ENCODE measurements at regions not wholly inside any gene's neighbourhood (a gene's known extent, or its start where the extent isn't known, plus 50 kb on each side); places are given as distances from the start of the nearest gene placed in this dataset.

DNA sequence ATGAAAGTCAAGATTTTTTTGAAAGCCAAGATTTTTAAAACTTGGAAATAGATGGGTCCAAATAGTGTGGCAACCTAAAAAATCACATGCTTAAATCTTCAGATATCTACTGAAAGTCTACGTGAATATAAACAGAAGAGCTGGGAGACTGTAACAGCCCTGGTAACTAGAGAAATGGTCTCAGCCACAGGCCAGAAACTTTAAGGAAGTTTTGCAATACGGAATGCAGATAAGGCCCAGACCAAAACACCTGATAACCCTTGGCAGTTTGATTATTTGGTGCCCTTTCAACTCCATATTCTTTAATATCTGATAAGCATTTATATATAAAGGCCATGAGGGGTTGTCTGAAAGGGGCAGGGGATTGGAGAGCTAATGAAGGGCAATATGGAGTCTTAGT is 537.3 kb upstream of the TGFBR2 start:
- no peak overlapping the region for H3K4me3 Mint-ChIP-seq
- DNase-seq, result no peak
- H3K27me3 Mint-ChIP-seq, result no peaks in the 10 kb centered on the region
- ATAC-seq, result no peak
- H3K9me3 Mint-ChIP-seq (ENCODE audit: low read depth), result no peaks in the 10 kb centered on the region
- CTCF ChIA-PET, result no interaction called here
- H3K4me1 Mint-ChIP-seq, result no peaks in the 10 kb centered on the region
- H3K36me3 Mint-ChIP-seq, result no peaks in the 10 kb centered on the region
- H3K27ac Mint-ChIP-seq, result no peak overlapping the region

DNA sequence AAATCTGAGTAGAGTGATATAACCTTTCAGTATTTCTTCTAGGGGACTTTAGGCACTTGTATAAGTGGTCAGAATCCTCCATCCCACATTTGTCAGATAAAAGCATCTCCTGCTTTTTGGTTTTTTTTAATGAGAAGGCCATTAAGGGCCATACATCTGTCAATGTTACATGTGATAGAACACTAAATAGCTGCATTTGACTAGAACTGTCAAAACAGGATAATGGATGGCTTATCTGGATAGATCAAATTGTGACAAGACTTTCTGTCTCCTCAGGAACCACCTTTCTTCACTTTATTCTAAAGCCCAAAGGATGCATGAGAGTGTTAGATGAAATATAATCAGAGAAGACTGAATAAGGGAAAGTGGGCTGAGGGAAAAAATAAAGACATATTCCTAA is 533.4 kb upstream of the TGFBR2 start:
- CTCF ChIA-PET, result no interaction called here
- ATAC-seq (no peak), DNase-seq (no peak)

GRCh38 chr3:30073622-30074021 is 532.8 kb upstream of the TGFBR2 start:
- CTCF ChIA-PET, result no interaction called here
- Mint-ChIP-seq H3K27me3 (no peaks in the 10 kb centered on the region), H3K4me3 (no peak overlapping the region), H3K36me3 (no peaks in the 10 kb centered on the region), H3K4me1 (peaks cover 2% of the 10 kb centered on the region), H3K9me3 (ENCODE audit: low read depth) (no peaks in the 10 kb centered on the region), H3K27ac (no peak overlapping the region)
- no peak for ATAC-seq
- no peak for DNase-seq

More for the DNA sequence above, 533.4 kb upstream of the TGFBR2 start:
- Mint-ChIP-seq H3K36me3 (no peaks in the 10 kb centered on the region), H3K9me3 (ENCODE audit: low read depth) (no peaks in the 10 kb centered on the region), H3K4me3 (no peak overlapping the region), H3K27me3 (no peaks in the 10 kb centered on the region), H3K4me1 (peaks cover 2% of the 10 kb centered on the region), H3K27ac (no peak overlapping the region)

- Mint-ChIP-seq H3K27ac (no peak overlapping the region), H3K36me3 (no peaks in the 10 kb centered on the region), H3K27me3 (no peaks in the 10 kb centered on the region), H3K4me3 (no peak overlapping the region), H3K4me1 (peaks cover 2% of the 10 kb centered on the region), H3K9me3 (ENCODE audit: low read depth) (no peaks in the 10 kb centered on the region)
- no peak for ATAC-seq
- DNase-seq, result no peak
- CTCF ChIA-PET, result no interaction called here
Observed at GRCh38 chr3:30075514-30075913, 530.9 kb upstream of the TGFBR2 start.

DNA sequence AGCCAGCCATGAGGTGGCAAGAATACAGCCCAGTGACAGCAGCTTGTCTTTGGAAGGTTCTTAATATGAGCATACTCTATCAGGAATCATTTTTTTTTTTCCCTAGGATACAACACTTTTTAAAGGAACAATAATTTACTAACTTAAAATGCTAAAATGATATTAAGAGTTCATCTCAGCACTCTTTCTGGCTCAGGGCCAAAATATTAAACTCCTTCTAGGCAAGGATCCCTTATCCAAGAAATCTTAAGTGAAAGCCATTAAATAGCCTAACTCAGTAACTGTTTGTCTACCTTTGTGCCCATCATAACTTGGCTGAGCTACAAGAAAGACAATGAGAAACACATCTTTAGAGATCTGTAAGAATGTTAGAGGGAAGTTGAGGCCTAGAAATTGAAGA is 529.5 kb upstream of the TGFBR2 start:
- CTCF ChIA-PET, result no interaction called here
- no peak for ATAC-seq
- Mint-ChIP-seq H3K36me3 (no peaks in the 10 kb centered on the region), H3K27me3 (no peaks in the 10 kb centered on the region), H3K27ac (no peak overlapping the region), H3K4me1 (peaks cover 2% of the 10 kb centered on the region), H3K4me3 (no peak overlapping the region), H3K9me3 (ENCODE audit: low read depth) (no peaks in the 10 kb centered on the region)
- DNase-seq, result no peak

- ATAC-seq (no peak), DNase-seq (no peak)
- Mint-ChIP-seq H3K9me3 (ENCODE audit: low read depth) (no peaks in the 10 kb centered on the region), H3K4me3 (no peak overlapping the region), H3K27ac (no peak overlapping the region), H3K27me3 (no peaks in the 10 kb centered on the region), H3K36me3 (no peaks in the 10 kb centered on the region), H3K4me1 (peaks cover 2% of the 10 kb centered on the region)
- CTCF ChIA-PET, result no interaction called here
Observed at GRCh38 chr3:30077746-30078145, 528.7 kb upstream of the TGFBR2 start.

DNA sequence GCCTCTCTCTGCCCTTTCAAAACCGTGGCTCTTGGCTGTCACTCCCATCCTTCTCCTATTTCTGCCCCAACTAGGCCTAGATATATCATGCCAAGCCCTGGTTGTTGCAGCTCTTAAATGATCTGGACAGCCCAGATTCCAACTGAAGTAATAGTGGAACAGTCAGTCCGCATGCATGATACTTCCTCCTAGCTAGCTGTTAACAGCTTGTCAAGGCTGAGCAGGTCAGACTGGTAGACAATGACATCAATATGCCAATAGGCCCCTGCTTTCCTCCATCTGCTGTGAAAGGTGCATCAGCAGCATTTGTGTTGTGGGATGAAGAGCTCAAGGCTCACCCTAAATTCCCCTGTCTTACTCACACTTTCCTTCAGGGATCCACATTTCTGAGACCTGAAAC is 527.7 kb upstream of the TGFBR2 start:
- DNase-seq (no peak), ATAC-seq (no peak)
- no peak overlapping the region for H3K27ac Mint-ChIP-seq
- CTCF ChIA-PET, result interaction anchor here (0.8 kb wide), 1 partner anchor 121 kb away, joined by 3 read pairs; no protein-coding TSS in a partner anchor
- no peaks in the 10 kb centered on the region for H3K27me3 Mint-ChIP-seq
- H3K4me1 Mint-ChIP-seq, result peaks cover 2% of the 10 kb centered on the region
- H3K9me3 Mint-ChIP-seq (ENCODE audit: low read depth), result no peaks in the 10 kb centered on the region
- H3K36me3 Mint-ChIP-seq, result no peaks in the 10 kb centered on the region
- H3K4me3 Mint-ChIP-seq, result no peak overlapping the region

DNA sequence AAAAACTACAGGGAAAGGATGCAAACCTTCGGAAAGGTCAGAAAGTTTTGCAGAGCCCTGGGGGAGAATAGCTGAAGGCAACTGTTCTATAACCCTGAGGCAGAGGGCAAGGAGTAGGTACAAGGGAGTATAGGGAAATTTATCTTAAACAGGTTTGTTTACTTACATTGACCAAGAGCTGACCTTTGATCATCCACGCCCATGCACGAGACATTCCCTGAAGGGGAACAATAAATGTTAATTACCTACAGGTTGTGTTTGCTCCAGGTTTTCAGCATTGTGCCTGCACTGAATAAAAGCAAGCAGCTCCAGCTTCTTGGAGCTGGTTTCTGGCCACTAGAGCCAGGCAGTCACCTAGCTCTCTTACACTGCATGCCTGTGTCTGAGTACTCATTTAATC is 524.5 kb upstream of the TGFBR2 start:
- Mint-ChIP-seq H3K27me3 (peaks cover 11% of the 10 kb centered on the region), H3K9me3 (ENCODE audit: low read depth) (no peaks in the 10 kb centered on the region), H3K27ac (no peak overlapping the region), H3K36me3 (no peaks in the 10 kb centered on the region), H3K4me3 (no peak overlapping the region), H3K4me1 (no peaks in the 10 kb centered on the region)
- DNase-seq (no peak), ATAC-seq (no peak)
- CTCF ChIA-PET, result interaction anchor here (0.8 to 1.0 kb wide), 2 partner anchors 116 to 117 kb away, joined by 3 read pairs; no protein-coding TSS in a partner anchor

GRCh38 chr3:30082652-30083051 is 523.7 kb upstream of the TGFBR2 start:
- Mint-ChIP-seq H3K36me3 (no peaks in the 10 kb centered on the region), H3K27ac (no peak overlapping the region), H3K4me3 (no peak overlapping the region), H3K27me3 (peaks cover 11% of the 10 kb centered on the region), H3K4me1 (no peaks in the 10 kb centered on the region), H3K9me3 (ENCODE audit: low read depth) (no peaks in the 10 kb centered on the region)
- no peak for DNase-seq
- CTCF ChIA-PET, result no interaction called here
- no peak for ATAC-seq

GRCh38 chr3:30083315-30083714 is 523.1 kb upstream of the TGFBR2 start:
- Mint-ChIP-seq H3K36me3 (no peaks in the 10 kb centered on the region), H3K9me3 (ENCODE audit: low read depth) (no peaks in the 10 kb centered on the region), H3K4me1 (no peaks in the 10 kb centered on the region), H3K4me3 (no peak overlapping the region), H3K27ac (no peak overlapping the region), H3K27me3 (peaks cover 11% of the 10 kb centered on the region)
- CTCF ChIA-PET, result no interaction called here
- ATAC-seq (no peak), DNase-seq (no peak)

GRCh38 chr3:30084316-30084715 is 522.1 kb upstream of the TGFBR2 start:
- DNase-seq (no peak), ATAC-seq (no peak)
- H3K9me3 Mint-ChIP-seq (ENCODE audit: low read depth), result no peaks in the 10 kb centered on the region
- no peak overlapping the region for H3K27ac Mint-ChIP-seq
- no peaks in the 10 kb centered on the region for H3K4me1 Mint-ChIP-seq
- CTCF ChIA-PET, result no interaction called here
- no peak overlapping the region for H3K4me3 Mint-ChIP-seq
- H3K36me3 Mint-ChIP-seq, result no peaks in the 10 kb centered on the region
- peaks cover 11% of the 10 kb centered on the region for H3K27me3 Mint-ChIP-seq

GRCh38 chr3:30084971-30085403 is 521.4 kb upstream of the TGFBR2 start:
- H3K27ac Mint-ChIP-seq, result no peak overlapping the region
- no peak for ATAC-seq
- H3K27me3 Mint-ChIP-seq, result peaks cover 11% of the 10 kb centered on the region
- no peak for DNase-seq
- no peaks in the 10 kb centered on the region for H3K36me3 Mint-ChIP-seq
- no peaks in the 10 kb centered on the region for H3K4me1 Mint-ChIP-seq
- no peaks in the 10 kb centered on the region for H3K9me3 Mint-ChIP-seq (ENCODE audit: low read depth)
- H3K4me3 Mint-ChIP-seq, result no peak overlapping the region
- CTCF ChIA-PET, result no interaction called here

DNA sequence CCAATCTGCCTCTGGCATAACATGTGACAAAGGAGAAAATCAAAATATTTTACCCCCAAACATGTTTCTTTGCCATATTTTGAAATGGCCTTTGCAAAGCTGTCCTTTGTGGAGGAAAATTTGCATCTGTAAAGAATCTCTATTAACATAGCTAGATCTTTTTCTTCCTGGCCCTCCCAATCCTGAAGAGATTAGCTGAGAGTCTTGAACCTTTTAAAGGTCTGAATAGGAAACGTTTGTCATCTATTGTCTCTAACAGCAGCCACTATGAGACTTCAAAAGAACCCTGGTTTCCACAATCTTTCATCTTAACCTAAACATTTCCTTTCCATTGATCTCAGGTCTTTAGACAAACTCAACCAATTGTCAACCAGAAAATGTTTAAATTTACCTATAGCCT is 520.9 kb upstream of the TGFBR2 start:
- no peak for ATAC-seq
- CTCF ChIA-PET, result no interaction called here
- Mint-ChIP-seq H3K27ac (no peak overlapping the region), H3K27me3 (peaks cover 14% of the 10 kb centered on the region), H3K36me3 (no peaks in the 10 kb centered on the region), H3K9me3 (ENCODE audit: low read depth) (no peaks in the 10 kb centered on the region), H3K4me3 (no peak overlapping the region), H3K4me1 (no peaks in the 10 kb centered on the region)
- no peak for DNase-seq

DNA sequence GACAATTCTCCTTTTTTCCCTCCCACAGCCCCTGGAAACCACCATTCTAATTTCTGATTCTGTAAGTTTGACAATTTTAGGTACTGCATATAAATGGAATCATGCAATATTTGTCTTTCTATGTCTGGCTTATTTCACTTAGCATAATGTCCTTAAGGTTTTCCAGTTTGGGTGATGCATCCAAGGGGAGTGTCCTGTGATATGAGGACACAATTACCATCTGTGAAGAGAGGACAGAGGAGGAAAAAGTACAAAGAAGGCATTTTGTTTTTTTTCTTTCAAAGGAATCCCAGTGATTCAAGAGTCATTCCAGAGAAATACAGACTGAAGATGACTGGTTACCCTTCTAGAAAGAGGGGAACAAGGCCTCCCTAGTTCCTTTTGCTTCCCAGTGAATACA is 514.7 kb upstream of the TGFBR2 start:
- ATAC-seq, result no peak
- CTCF ChIA-PET, result no interaction called here
- no peaks in the 10 kb centered on the region for H3K36me3 Mint-ChIP-seq
- no peak overlapping the region for H3K4me3 Mint-ChIP-seq
- H3K9me3 Mint-ChIP-seq (ENCODE audit: low read depth), result peaks cover 5% of the 10 kb centered on the region
- peaks cover 3% of the 10 kb centered on the region for H3K27me3 Mint-ChIP-seq
- H3K4me1 Mint-ChIP-seq, result no peaks in the 10 kb centered on the region
- no peak overlapping the region for H3K27ac Mint-ChIP-seq
- DNase-seq, result no peak

DNA sequence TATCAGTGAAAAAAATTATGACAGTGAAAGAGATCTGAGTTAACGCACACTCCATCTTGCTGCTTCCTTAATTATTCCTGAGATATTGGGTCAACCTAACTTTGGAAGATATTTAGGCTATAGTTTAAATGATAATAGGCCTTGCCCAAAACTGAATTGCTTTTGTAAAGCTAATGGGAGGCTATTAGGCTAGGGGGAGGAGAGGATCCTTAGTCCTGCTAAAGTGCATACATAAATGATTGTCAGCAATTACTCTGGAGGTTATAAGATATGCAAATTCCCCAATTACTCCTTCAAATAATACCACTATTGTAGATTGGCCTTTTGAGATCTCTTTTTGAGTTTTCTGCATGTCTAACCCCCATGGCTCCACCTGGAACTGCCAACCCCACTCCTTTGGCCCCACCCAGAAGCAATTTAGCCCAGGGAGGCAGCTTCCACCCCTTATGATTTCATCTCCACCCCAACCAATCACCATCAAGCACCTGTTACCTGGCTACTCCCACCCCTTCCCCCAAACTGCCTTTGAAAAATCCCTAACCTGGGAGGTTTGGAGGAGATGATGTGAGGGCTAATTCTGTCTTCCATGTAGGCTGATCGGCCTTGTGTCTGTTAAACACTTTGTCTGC is 509.3 kb upstream of the TGFBR2 start:
- Mint-ChIP-seq H3K27me3 (peaks cover 3% of the 10 kb centered on the region), H3K4me3 (no peak overlapping the region), H3K4me1 (no peaks in the 10 kb centered on the region), H3K9me3 (ENCODE audit: low read depth) (peaks cover 5% of the 10 kb centered on the region), H3K27ac (no peak overlapping the region), H3K36me3 (no peaks in the 10 kb centered on the region)
- CTCF ChIA-PET, result no interaction called here
- DNase-seq (no peak), ATAC-seq (no peak)
